Stimulated activated CD8-positive, alpha-beta memory T cell treated with anti-CD3 and anti-CD28 coated beads, Interleukin-4, amount 100 ng/mL, for 4 hours (primary cell): ENCODE measurements at regions not wholly inside any gene's neighbourhood (a gene's known extent, or its start where the extent isn't known, plus 50 kb on each side); places are given as distances from the start of the nearest gene placed in this dataset.
"Not testable (repeated sequence)": the region's sequence is repeated elsewhere in the genome, so short reads cannot be mapped to it uniquely, and the experiment has no call there.

Source experiments
- DNase-seq, 2 donors: peaks; one replicate each; pipeline ENCODE4 v3.0.0-alpha.2; 2020; ENCODE audit warnings: low read depth in 2 of 2, low spot score in 1 of 2

- no peak for DNase-seq
These were observed 239.1 kb upstream of the ARID2 start for GRCh38 chr12:45490232-45490881.

- no peak for DNase-seq
These were observed 235.2 kb upstream of the ARID2 start for GRCh38 chr12:45494279-45494678.

- no peak for DNase-seq
These were observed 230.9 kb upstream of the ARID2 start for GRCh38 chr12:45498645-45499044.

GRCh38 chr12:45502481-45503128 lies 226.9 kb upstream of the ARID2 start:
- no peak for DNase-seq

GRCh38 chr12:45503899-45504298 lies 225.6 kb upstream of the ARID2 start:
- no peak for DNase-seq

GRCh38 chr12:45504316-45505010 lies 225.0 kb upstream of the ARID2 start:
- no peak for DNase-seq

- peak in 1 of 2 donors; percentile 9 for DNase-seq
These were observed 220.3 kb upstream of the ARID2 start for GRCh38 chr12:45509187-45509586.

- DNase-seq: no peak
These were observed 219.9 kb upstream of the ARID2 start for GRCh38 chr12:45509621-45510020.

- no peak for DNase-seq
These were observed 212.1 kb upstream of the ARID2 start for GRCh38 chr12:45517381-45517780.

GRCh38 chr12:45518291-45519235 lies 210.9 kb upstream of the ARID2 start:
- peak; percentile 8 to 28 for DNase-seq

- no peak for DNase-seq
These were observed 207.3 kb upstream of the ARID2 start for GRCh38 chr12:45522227-45522626.

- not testable (repeated sequence) for DNase-seq
These were observed 202.7 kb upstream of the ARID2 start for GRCh38 chr12:45526823-45527222.

- no peak for DNase-seq
These were observed 197.4 kb upstream of the ARID2 start for GRCh38 chr12:45532113-45532512.

GRCh38 chr12:45535610-45536180 lies 193.8 kb upstream of the ARID2 start:
- no peak for DNase-seq

- DNase-seq: no peak
These were observed 193.2 kb upstream of the ARID2 start for GRCh38 chr12:45536284-45536683.

GRCh38 chr12:45540661-45541341 lies 188.7 kb upstream of the ARID2 start:
- DNase-seq: no peak

GRCh38 chr12:45543887-45544286 lies 185.6 kb upstream of the ARID2 start:
- DNase-seq: no peak

GRCh38 chr12:45546545-45546944 lies 183.0 kb upstream of the ARID2 start:
- DNase-seq: no peak

GRCh38 chr12:45547132-45547531 lies 182.4 kb upstream of the ARID2 start:
- no peak for DNase-seq

- no peak for DNase-seq
These were observed 181.7 kb upstream of the ARID2 start for GRCh38 chr12:45547822-45548221.
